ENCODE measurements at regions not wholly inside any gene's neighbourhood (a gene's known extent, or its start where the extent isn't known, plus 50 kb on each side); places are given as distances from the start of the nearest gene placed in this dataset.

DNA sequence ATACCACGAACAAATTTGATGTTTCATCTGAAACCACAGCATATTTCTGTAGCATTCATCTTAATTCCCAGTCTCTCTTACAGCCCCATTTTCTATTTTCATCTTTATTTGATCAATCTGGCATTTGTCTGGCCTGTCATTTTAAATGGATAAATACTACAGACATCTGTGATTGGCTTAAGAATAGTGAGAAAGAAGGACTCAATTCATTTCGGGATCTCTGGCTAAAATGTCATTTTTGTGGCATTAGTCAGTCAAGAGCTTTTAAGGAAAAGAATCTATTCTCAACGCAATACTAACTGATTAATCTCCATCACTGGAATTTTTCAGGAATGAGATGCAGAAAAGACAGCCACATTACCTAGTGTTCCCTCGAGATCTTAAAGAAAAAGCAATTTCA, 585.9 kb downstream of the IRS1 start:
- DNase-seq, result no peak
- H2AFZ ChIP-seq (ENCODE audit: low read length), result no peak overlapping the region
- no peak overlapping the region for H3K56ac ChIP-seq (ENCODE audit: insufficient read length, low read depth, low read length)
- no peaks in the 10 kb centered on the region for H3K9me3 ChIP-seq (ENCODE audit: control insufficient read depth, low read depth, low read length)
- no peak overlapping the region for H4K8ac ChIP-seq (replicated peaks; ENCODE audit: insufficient read length, low read depth, low read length)
- no peak overlapping the region for H2BK15ac ChIP-seq (ENCODE audit: low read depth, low read length)
- Mint-ChIP-seq H3K27ac (no peak overlapping the region), H3K4me3 (no peak overlapping the region), H3K4me1 (peaks cover 2 to 6% of the 10 kb centered on the region in 2 experiments; a peak in 3 of 4 replicates), H3K9me3 (no peaks in the 10 kb centered on the region; a peak in 1 of 5 replicates), H3K36me3 (ENCODE audit: insufficient read depth in 1 of 3, low read depth in 3 of 3) (no peaks in the 10 kb centered on the region), H3K27me3 (ENCODE audit: low read depth) (no peaks in the 10 kb centered on the region)
- H3T11ph ChIP-seq (ENCODE audit: low read length), result no peak overlapping the region
- TF ChIP-seq, protein P1, sequence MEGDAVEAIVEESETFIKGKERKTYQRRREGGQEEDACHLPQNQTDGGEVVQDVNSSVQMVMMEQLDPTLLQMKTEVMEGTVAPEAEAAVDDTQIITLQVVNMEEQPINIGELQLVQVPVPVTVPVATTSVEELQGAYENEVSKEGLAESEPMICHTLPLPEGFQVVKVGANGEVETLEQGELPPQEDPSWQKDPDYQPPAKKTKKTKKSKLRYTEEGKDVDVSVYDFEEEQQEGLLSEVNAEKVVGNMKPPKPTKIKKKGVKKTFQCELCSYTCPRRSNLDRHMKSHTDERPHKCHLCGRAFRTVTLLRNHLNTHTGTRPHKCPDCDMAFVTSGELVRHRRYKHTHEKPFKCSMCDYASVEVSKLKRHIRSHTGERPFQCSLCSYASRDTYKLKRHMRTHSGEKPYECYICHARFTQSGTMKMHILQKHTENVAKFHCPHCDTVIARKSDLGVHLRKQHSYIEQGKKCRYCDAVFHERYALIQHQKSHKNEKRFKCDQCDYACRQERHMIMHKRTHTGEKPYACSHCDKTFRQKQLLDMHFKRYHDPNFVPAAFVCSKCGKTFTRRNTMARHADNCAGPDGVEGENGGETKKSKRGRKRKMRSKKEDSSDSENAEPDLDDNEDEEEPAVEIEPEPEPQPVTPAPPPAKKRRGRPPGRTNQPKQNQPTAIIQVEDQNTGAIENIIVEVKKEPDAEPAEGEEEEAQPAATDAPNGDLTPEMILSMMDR (conservative IDR thresholded peaks at IDR 0.05), result no peak
- no peak overlapping the region for H3K4me2 ChIP-seq (ENCODE audit: insufficient read depth, insufficient read length, low read length)
- H3K4me1 ChIP-seq (ENCODE audit: insufficient read depth, low read length), result no peaks in the 10 kb centered on the region
- no peak overlapping the region for H4K91ac ChIP-seq (ENCODE audit: insufficient read length, low read depth, low read length)
- no peaks in the 10 kb centered on the region for H4K20me1 ChIP-seq (ENCODE audit: control insufficient read depth, insufficient read depth, insufficient read length)
- no peak overlapping the region for H3K27ac ChIP-seq (ENCODE audit: insufficient read length, low read depth, low read length)
- no CpG with 5 or more reads among the region's 4 CpGs for WGBS (ENCODE audit: extremely low coverage, insufficient read length, low lambda C conversion rate)
- H2AK5ac ChIP-seq (ENCODE audit: insufficient read length, low read length), result no peak overlapping the region
- H3K9ac ChIP-seq (ENCODE audit: extremely low read depth, insufficient read length, low read length), result no peak overlapping the region
- no peak overlapping the region for H2BK12ac ChIP-seq (ENCODE audit: insufficient read length, low read depth, low read length)
- H2BK20ac ChIP-seq (ENCODE audit: low read depth, low read length, poor library complexity, severe bottlenecking), result no peak overlapping the region
- H3K14ac ChIP-seq (ENCODE audit: insufficient read depth, low read length), result no peak overlapping the region
- H3K18ac ChIP-seq (ENCODE audit: insufficient read length, low read depth, low read length), result no peak overlapping the region
- no peak overlapping the region for H3K23ac ChIP-seq (ENCODE audit: insufficient read length, low read depth, low read length)
- no peaks in the 10 kb centered on the region for H3K79me1 ChIP-seq (ENCODE audit: insufficient read depth, low read depth, low read length, poor library complexity, severe bottlenecking)
- H3K23me2 ChIP-seq (ENCODE audit: insufficient read length, low read depth, low read length, poor library complexity, severe bottlenecking), result no peaks in the 10 kb centered on the region
- H3K4ac ChIP-seq (ENCODE audit: low read depth, low read length), result no peak overlapping the region
- no peak overlapping the region for H2BK120ac ChIP-seq (ENCODE audit: low read depth, low read length, poor library complexity, severe bottlenecking)
- no peaks in the 10 kb centered on the region for H3K79me2 ChIP-seq (ENCODE audit: insufficient read depth, low read length)
- no peak overlapping the region for H2BK5ac ChIP-seq (ENCODE audit: insufficient read length, low read length)
- H4K5ac ChIP-seq (ENCODE audit: insufficient read length, low read depth, low read length), result no peak overlapping the region
- no peaks in the 10 kb centered on the region for H3K27me3 ChIP-seq (ENCODE audit: insufficient read depth, low read length)

Data from H9 (cell line).